Hepatocyte (in vitro differentiated cells): ENCODE measurements at regions not wholly inside any gene's neighbourhood (a gene's known extent, or its start where the extent isn't known, plus 50 kb on each side); places are given as distances from the start of the nearest gene placed in this dataset.

ENCODE experiments used
- EZH2 ChIP-seq: fragments of 200-600 bp; sonication (generic); IDR thresholded peaks from 2 replicates; pipeline ENCODE4 v1.6.1; 2016; ENCODE audit warnings: antibody characterized with exemption, mild to moderate bottlenecking, borderline replicate concordance
- TF ChIP-seq, protein P1 (sequence below): fragments of 200-600 bp; sonication (generic); IDR thresholded peaks from 2 replicates; pipeline ENCODE4 v1.5.1; 2016; ENCODE audit warnings: antibody characterized with exemption, mild to moderate bottlenecking; ENCODE audit not compliant: poor library complexity

DNA sequence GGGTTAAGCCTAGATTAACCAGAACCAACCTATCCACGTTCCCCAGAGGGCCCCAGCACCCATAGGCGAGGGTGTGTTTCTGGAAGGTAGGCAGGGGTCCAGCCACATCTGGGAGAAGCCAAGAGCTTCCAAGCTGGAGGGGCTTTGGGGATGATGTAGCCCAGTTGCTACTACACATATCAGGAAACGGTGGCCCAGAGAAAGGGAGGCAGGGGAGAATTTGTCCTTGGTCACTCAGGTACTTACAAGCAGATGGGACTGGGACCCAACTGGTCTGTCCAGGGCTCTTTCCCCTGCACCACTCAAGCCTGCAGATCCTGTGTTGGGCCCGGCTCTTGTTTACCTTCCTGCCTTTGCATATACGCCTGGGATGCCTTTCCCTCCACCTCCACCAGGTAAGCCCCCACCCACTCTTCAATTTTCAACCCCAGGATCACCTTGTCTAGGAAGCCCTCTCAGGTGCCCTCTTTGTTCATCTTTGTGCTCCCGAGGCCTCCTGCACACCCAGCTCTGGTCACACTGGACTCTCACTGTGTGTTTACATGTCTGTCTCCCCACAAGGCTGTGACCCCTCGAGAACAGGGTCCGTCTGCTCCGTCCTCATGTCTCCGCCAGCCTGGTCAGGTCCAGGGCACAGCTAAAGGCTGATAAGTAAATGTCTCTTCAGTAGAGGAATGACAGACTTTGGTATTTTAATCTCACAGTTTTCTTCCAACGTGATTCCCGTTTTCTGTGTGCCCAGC lies 204.4 kb upstream of the LINGO1 start:
- no peak for TF ChIP-seq EZH2
- TF ChIP-seq, protein P1, sequence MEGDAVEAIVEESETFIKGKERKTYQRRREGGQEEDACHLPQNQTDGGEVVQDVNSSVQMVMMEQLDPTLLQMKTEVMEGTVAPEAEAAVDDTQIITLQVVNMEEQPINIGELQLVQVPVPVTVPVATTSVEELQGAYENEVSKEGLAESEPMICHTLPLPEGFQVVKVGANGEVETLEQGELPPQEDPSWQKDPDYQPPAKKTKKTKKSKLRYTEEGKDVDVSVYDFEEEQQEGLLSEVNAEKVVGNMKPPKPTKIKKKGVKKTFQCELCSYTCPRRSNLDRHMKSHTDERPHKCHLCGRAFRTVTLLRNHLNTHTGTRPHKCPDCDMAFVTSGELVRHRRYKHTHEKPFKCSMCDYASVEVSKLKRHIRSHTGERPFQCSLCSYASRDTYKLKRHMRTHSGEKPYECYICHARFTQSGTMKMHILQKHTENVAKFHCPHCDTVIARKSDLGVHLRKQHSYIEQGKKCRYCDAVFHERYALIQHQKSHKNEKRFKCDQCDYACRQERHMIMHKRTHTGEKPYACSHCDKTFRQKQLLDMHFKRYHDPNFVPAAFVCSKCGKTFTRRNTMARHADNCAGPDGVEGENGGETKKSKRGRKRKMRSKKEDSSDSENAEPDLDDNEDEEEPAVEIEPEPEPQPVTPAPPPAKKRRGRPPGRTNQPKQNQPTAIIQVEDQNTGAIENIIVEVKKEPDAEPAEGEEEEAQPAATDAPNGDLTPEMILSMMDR, result no peak
